ENCODE measurements at regions not wholly inside any gene's neighbourhood (a gene's known extent, or its start where the extent isn't known, plus 50 kb on each side); places are given as distances from the start of the nearest gene placed in this dataset.

DNA sequence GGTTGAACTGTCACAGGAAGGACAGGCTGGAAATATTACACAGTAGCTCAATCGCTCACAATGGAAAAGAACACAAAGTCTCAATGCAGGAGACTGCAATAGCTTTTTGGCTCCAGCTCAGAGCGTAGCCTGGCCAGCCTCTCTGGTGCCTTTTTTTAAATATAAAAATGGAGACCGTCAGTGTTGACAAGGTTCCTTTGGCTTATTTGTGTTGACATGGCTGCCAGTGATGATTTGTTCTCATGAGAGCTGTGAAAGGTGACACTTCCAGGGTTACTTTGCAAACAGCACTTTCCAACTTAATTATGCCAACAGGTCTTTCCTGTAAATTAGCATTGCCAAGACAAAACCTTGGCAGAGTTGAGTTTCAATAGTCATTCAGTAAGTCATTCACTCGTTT is 70.8 kb downstream of the KCNE4 start:
- Histone ChIP-seq H3K23ac (ENCODE audit: insufficient read length) (no peak overlapping the region), H2BK120ac (replicated peaks; ENCODE audit: low read depth, low read length) (no peak overlapping the region), H4K20me1 (replicated peaks in 1 of 2; ENCODE audit: control insufficient read depth in 1 of 2, insufficient read depth in 2 of 2, low read length in 2 of 2) (no peaks in the 10 kb centered on the region), H3K9me3 (ENCODE audit: insufficient read depth in 2 of 2, low read depth in 1 of 2, low read length in 1 of 2) (no peaks in the 10 kb centered on the region), H3K56ac (replicated peaks; ENCODE audit: insufficient read length, low read depth, low read length) (no peak overlapping the region), H4K5ac (ENCODE audit: insufficient read length, low read depth, low read length) (no peak overlapping the region), H4K91ac (replicated peaks; ENCODE audit: insufficient read length, low read length) (no peak overlapping the region), H3K27ac (ENCODE audit: low read depth, low read length) (no peak overlapping the region), H3K14ac (ENCODE audit: insufficient read length) (no peak overlapping the region), H3K27me3 (replicated peaks in 1 of 4; ENCODE audit: control insufficient read depth in 3 of 4, extremely low read depth in 1 of 4, insufficient read depth in 3 of 4, low read length in 3 of 4) (no peaks in the 10 kb centered on the region), H3K36me3 (ENCODE audit: control insufficient read depth in 2 of 4, insufficient read depth in 4 of 4, low read length in 3 of 4) (no peaks in the 10 kb centered on the region), H2BK5ac (ENCODE audit: low read depth, low read length) (no peak overlapping the region), H3K4me1 (replicated peaks in 1 of 4; ENCODE audit: control insufficient read depth in 3 of 4, insufficient read depth in 4 of 4, low read length in 3 of 4) (peaks cover 2 to 6% (median 4%) of the 10 kb centered on the region in 4 experiments; a peak in 3 of 7 replicates), H3K4ac (replicated peaks; ENCODE audit: insufficient read length, low read depth, low read length) (no peak overlapping the region), H3K79me1 (ENCODE audit: low read depth, low read length) (no peaks in the 10 kb centered on the region), H3K9ac (replicated peaks in 1 of 4; ENCODE audit: extremely low read depth in 1 of 4, low read depth in 3 of 4, low read length in 3 of 4) (no peak overlapping the region), H3K4me2 (ENCODE audit: insufficient read depth in 1 of 2, low read depth in 2 of 2, low read length in 2 of 2) (no peak overlapping the region), H3K4me3 (ENCODE audit: extremely low read depth in 1 of 4, insufficient read depth in 2 of 4, low read depth in 3 of 4, low read length in 4 of 4) (no peak overlapping the region), H2BK12ac (ENCODE audit: low read depth, low read length) (no peak overlapping the region), H3K18ac (ENCODE audit: extremely low read depth, low read length) (no peak overlapping the region), H2BK20ac (ENCODE audit: low read length) (no peak overlapping the region), H3K23me2 (ENCODE audit: low read depth, low read length) (no peaks in the 10 kb centered on the region), H2AK5ac (ENCODE audit: low read depth, low read length) (no peak overlapping the region), H4K8ac (ENCODE audit: extremely low read depth, insufficient read depth, low read length) (no peak overlapping the region), H3K79me2 (ENCODE audit: control insufficient read depth in 1 of 2, insufficient read depth in 2 of 2, low read length in 2 of 2) (no peaks in the 10 kb centered on the region), H2BK15ac (ENCODE audit: low read length) (no peak overlapping the region), H2AFZ (ENCODE audit: low read length) (no peak overlapping the region)
- ChIA-PET POLR2A (ENCODE audit: partially characterized antibody) (interaction anchor here (0.6 kb wide), 2 partner anchors 12 to 407 kb away, joined by 3 read pairs; no protein-coding TSS in a partner anchor), CTCF (ENCODE audit: partially characterized antibody) (interaction anchor here (1.0 to 1.3 kb wide), 2 partner anchors 55 to 151 kb away, joined by 3 read pairs; no protein-coding TSS in a partner anchor)
- WGBS, 2 experiments (ENCODE audit: extremely low coverage in 1 of 2, insufficient coverage in 1 of 2, insufficient read length in 1 of 2, insufficient replicate concordance in 2 of 2, low coverage in 1 of 2, low lambda C conversion rate in 2 of 2, missing lambda C conversion rate in 1 of 2): 61% methylated on average over 4 of the region's 4 CpGs; no CpG with 5 or more reads in 1 of the 2 experiments
- DNase-seq (ENCODE audit: low read depth in 1 of 2, low spot score in 2 of 2) (no peak), FAIRE-seq (no peak)
- TF ChIP-seq TCF12 (IDR thresholded peaks at IDR 0.05; ENCODE audit: low read depth, low read length): no peak
- no peak for TF ChIP-seq MAFK (IDR thresholded peaks at IDR 0.05; ENCODE audit: low read depth, low read length)
- no peak for TF ChIP-seq CTBP2 (IDR thresholded peaks at IDR 0.05; ENCODE audit: borderline replicate concordance, insufficient read depth, insufficient read length, low read length)
- no peak for TF ChIP-seq CHD2 (IDR thresholded peaks at IDR 0.05; ENCODE audit: low read length)
- no peak for TF ChIP-seq ATF2 (IDR thresholded peaks at IDR 0.05; ENCODE audit: low read length)
- TF ChIP-seq BRCA1 (IDR thresholded peaks at IDR 0.05; ENCODE audit: low read depth, low read length): no peak
- TF ChIP-seq SIN3A (conservative IDR thresholded peaks at IDR 0.05 in 1 of 2, IDR thresholded peaks at IDR 0.05 in 1 of 2; ENCODE audit: low read depth in 1 of 2, low read length in 2 of 2): no peak
- TF ChIP-seq RNF2 (IDR thresholded peaks at IDR 0.05; ENCODE audit: borderline replicate concordance, low read depth, low read length, missing control alignments, poor library complexity, severe bottlenecking): no peak
- no peak for TF ChIP-seq RAD21 (IDR thresholded peaks at IDR 0.05 in 1 of 2, conservative IDR thresholded peaks at IDR 0.05 in 1 of 2; ENCODE audit: low read depth in 2 of 2, low read length in 2 of 2)
- no peak for TF ChIP-seq CREB1 (IDR thresholded peaks at IDR 0.05)
- TF ChIP-seq YY1 (IDR thresholded peaks at IDR 0.05; ENCODE audit: low read depth, low read length): no peak
- TF ChIP-seq GTF2F1 (IDR thresholded peaks at IDR 0.05; ENCODE audit: borderline replicate concordance, low read depth, low read length): no peak
- no peak for TF ChIP-seq POLR2A (IDR thresholded peaks at IDR 0.05; ENCODE audit: control extremely low read depth in 1 of 2, low read depth in 2 of 2, low read length in 2 of 2)

Measured in H1 (cell line).